HG03045 (cell line): ENCODE measurements at regions not wholly inside any gene's neighbourhood (a gene's known extent, or its start where the extent isn't known, plus 50 kb on each side); places are given as distances from the start of the nearest gene placed in this dataset.

Experiments used
- ATAC-seq: cut with Tn5 transposase; IDR thresholded peaks from one replicate; pipeline ENCODE4 v1.9.1; 2021; ENCODE audit warnings: mild to moderate bottlenecking, moderate library complexity; ENCODE audit not compliant: unreplicated experiment

DNA sequence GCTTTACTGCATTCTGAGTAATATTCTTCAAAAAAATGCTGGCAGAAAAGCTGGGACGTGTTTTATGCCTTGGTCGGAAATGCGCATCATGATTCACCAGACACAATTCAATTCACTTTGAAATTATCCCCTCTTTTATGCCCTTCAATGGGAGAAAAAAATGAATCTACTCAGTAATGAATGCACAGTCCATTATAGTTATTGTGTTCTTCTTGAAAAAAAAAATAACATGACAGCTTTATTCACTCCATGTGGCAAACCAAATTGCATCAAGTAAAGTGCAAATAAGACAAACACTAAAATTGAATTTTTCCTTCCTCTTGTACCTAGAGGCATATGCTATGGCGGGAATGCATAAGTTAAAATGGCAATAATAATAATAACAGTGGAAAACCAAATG, 159.4 kb upstream of the IFNG-AS1 start:
- no peak for ATAC-seq

- no peak for ATAC-seq
These were observed 157.1 kb upstream of the IFNG-AS1 start for GRCh38 chr12:67832155-67832554.

GRCh38 chr12:67833602-67834001, 155.6 kb upstream of the IFNG-AS1 start:
- ATAC-seq, result no peak

DNA sequence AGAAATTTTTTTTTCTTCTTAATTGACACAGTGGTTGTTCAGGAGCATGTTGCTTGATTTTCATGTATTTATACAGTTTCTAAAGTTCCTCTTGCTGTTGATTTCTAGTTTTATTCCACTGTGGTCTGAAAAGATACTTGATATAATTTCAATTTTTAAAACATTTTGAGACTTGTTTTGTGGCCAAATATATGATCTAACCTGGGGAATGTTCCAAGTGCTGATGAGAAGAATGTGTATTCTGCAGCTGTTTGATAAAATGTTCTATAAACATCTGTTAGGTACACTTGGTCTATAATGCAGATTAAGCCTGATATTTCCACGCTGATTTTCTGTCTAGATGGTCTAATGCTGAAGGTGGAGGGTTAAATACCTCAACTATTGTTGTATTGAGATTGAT, 151.4 kb upstream of the IFNG-AS1 start:
- ATAC-seq, result no peak

- no peak for ATAC-seq
These were observed 147.1 kb upstream of the IFNG-AS1 start for GRCh38 chr12:67842124-67842523.

GRCh38 chr12:67843257-67843656, 146.0 kb upstream of the IFNG-AS1 start:
- no peak for ATAC-seq

GRCh38 chr12:67852701-67853100, 136.5 kb upstream of the IFNG-AS1 start:
- ATAC-seq, result no peak

- no peak for ATAC-seq
These were observed 136.0 kb upstream of the IFNG-AS1 start for GRCh38 chr12:67853204-67853603.

DNA sequence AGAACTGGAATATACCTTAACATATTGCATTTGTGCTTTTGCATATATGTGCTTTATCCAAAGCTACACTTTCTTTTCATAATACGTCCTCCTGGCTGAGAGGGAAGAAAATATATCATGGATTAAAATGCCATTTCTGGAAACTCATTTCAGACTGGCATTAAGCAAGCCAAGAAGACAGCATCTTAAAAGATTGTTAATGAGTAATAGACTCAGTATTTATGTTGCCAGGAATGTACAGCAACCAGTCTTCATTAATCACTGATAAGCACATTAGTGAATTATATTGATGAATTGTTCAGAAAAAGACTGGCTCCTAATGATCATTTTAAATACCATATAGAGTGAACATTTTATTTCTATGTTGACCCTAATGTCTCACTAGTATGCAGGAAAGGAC, 134.9 kb upstream of the IFNG-AS1 start:
- no peak for ATAC-seq

- ATAC-seq, result no peak
These were observed 134.1 kb upstream of the IFNG-AS1 start for GRCh38 chr12:67855103-67855502.

DNA sequence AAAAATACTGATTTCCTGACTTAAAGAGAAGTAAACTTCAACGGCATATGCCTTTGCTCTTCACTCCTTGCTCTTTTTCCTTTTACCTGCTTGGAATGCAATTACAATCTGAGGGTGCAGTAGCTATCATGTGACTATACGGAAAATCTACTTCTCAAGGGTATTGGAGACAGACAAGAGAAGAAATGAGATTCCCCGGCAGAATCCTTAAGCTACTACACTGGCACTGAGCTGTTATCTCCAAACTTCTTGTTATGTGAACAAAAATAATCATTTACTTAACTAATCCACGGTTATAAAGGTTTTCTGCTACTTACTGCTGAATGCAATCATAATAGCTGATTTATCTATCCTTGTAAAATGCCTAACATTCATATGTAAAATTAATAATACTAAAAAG, 118.0 kb upstream of the IFNG-AS1 start:
- ATAC-seq, result no peak

DNA sequence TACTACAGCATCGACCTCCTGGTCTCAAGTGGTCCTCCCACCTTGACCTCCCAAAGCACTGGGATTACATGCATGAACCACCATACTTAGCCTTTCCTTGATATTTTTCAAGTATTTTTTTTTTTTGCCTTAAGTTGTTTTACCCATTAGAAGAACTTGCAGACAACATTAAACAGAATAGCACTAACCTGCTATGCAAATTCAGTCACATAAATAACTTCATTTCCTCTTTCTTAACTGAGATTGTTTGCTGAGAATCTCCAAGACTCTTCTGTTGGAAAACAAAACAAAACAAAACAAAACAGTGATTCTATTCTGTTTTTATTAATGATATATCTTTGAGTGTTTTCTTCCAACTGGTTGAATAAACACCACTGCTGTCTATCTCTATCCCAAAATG, 115.9 kb upstream of the IFNG-AS1 start:
- ATAC-seq, result no peak

- no peak for ATAC-seq
These were observed 112.8 kb upstream of the IFNG-AS1 start for GRCh38 chr12:67876305-67876915.

DNA sequence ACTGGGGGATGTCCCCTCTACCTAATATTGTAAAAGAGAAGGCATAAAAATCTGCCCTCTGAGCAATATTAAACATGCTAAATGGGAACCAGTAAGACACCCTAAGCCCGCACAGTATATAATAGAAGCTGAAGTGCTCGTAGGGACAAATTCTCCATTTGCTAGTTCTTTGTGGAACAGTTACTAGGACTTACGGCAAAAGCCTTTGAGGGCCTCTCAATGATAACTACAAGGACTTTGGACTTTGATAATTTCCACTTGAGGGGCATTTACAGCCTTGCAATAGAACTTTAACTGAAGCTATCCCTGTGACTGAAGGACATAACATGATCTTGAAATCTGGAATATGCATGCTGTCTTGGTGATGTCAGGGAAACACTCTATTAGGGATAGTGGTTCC, 111.5 kb upstream of the IFNG-AS1 start:
- ATAC-seq, result no peak

- no peak for ATAC-seq
These were observed 109.3 kb upstream of the IFNG-AS1 start for GRCh38 chr12:67879937-67880336.

- ATAC-seq, result no peak
These were observed 107.7 kb upstream of the IFNG-AS1 start for GRCh38 chr12:67881565-67881964.

GRCh38 chr12:67884596-67884995, 104.7 kb upstream of the IFNG-AS1 start:
- ATAC-seq, result no peak

- no peak for ATAC-seq
These were observed 103.7 kb upstream of the IFNG-AS1 start for GRCh38 chr12:67885375-67886169.

DNA sequence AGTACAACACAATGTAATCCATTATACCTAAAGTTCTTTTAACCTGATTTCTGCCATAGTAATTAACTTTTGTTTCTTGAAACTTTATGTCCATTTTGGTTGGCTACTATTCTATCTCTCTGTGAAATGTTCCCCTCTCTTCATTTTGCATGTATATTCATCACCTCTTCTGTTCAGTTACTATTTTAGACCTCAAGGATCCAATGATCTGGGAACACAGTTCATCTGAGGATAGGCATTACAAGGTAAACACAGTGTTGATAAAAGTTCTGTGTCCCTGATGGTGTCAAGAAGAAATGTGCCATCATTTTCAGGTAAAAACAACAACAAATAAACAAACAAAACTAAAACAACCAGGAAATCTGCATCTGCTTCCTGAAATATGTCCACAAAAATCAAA, 102.2 kb upstream of the IFNG-AS1 start:
- ATAC-seq, result no peak

DNA sequence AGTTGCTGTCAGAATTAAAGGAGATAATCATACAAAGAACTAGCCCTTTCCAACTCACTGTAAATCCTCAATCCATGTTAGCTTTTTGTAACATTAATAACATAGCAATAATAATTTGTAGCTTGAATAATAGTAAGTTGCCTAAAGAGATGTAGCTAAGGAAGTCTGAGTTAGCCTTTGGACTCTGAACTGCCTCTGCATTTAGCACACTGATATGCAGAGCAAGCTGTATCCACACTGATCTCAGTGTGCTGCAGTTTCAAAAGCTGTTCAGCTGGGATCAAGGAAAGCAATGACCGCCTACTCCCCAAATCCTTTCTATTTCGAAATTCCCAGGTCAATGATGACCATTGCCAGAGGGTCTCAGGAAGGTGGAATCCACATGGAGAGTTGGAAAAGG, 99.3 kb upstream of the IFNG-AS1 start:
- no peak for ATAC-seq

DNA sequence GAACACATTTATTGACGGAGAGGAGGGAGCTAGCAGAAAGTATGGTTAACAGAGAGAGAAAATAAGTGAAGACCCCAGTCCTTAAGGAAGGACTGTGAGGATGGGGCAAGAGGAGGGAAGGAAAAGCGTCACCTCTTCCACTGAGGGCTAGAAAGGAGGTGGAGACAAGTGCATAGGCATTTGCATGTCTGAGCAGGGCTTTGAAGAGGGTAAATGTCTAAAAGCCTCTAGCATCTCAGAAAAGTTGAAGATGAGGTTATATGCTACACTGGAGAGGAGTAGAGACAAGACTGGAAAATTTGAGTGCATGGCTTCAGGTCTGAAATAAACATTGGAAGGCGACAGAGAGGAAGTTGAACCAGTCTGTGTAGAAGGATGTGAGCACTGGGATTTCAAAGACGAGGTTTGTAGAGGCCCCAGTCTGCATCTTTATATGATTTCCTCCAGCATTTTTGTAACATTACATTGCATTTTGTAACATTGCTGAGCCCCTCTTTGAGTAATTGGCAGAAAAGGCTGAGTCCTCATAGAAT, 98.5 kb upstream of the IFNG-AS1 start:
- ATAC-seq, result no peak

- ATAC-seq, result no peak
These were observed 97.7 kb upstream of the IFNG-AS1 start for GRCh38 chr12:67891596-67891995.
